Natural killer cell (primary cell): ENCODE measurements at regions not wholly inside any gene's neighbourhood (a gene's known extent, or its start where the extent isn't known, plus 50 kb on each side); places are given as distances from the start of the nearest gene placed in this dataset.
"Not testable (repeated sequence)": the region's sequence is repeated elsewhere in the genome, so short reads cannot be mapped to it uniquely, and the experiment has no call there.

Source experiments
- ATAC-seq, 3 donors: fragments of 150-1000 bp in 2 of 3; fragments of 200-7000 bp in 1 of 3; cut with Tn5 transposase; 1 replicate in 1 of 3; 2 replicates in 2 of 3; pipeline ENCODE4 v1.10.0; 2021; ENCODE audit warnings: mild to moderate bottlenecking in 2 of 3, moderate library complexity in 2 of 3
- DNase-seq, 2 donors: peaks; one replicate each; pipeline versions ENCODE4 v3.0.0 to v3.0.0-alpha.2; 2013 to 2021; ENCODE audit warnings: mixed read lengths in 1 of 2
- H3K27ac ChIP-seq: one replicate; pipeline ENCODE4 v1.5.1; 2013; ENCODE audit warnings: mild to moderate bottlenecking, low read length
- H3K27me3 ChIP-seq: one replicate; pipeline ENCODE4 v1.6.1; 2013; ENCODE audit warnings: low read length; ENCODE audit not compliant: control insufficient read depth, insufficient read depth
- H3K36me3 ChIP-seq: one replicate; pipeline ENCODE4 v1.6.1; 2013; ENCODE audit warnings: low read length; ENCODE audit not compliant: control insufficient read depth, insufficient read depth
- H3K4me1 ChIP-seq: one replicate; pipeline ENCODE4 v1.6.1; 2013; ENCODE audit warnings: low read length; ENCODE audit not compliant: control insufficient read depth, insufficient read depth
- H3K4me3 ChIP-seq: one replicate; pipeline ENCODE4 v1.5.1; 2013; ENCODE audit warnings: low read length
- H3K9me3 ChIP-seq: one replicate; pipeline ENCODE4 v1.6.1; 2013; ENCODE audit warnings: low read length; ENCODE audit not compliant: control insufficient read depth, insufficient read depth
- H3K27ac Mint-ChIP-seq, 2 donors: one replicate each; pipeline ENCODE4 v1.8.0; 2022; ENCODE audit warnings: mild to moderate bottlenecking in 2 of 2, mixed read lengths in 2 of 2, moderate library complexity in 1 of 2
- H3K27me3 Mint-ChIP-seq, 2 donors: one replicate each; pipeline ENCODE4 v1.8.0; 2022; ENCODE audit warnings: low read depth in 2 of 2, mixed read lengths in 2 of 2
- H3K36me3 Mint-ChIP-seq: one replicate; pipeline ENCODE4 v1.8.0; 2022; ENCODE audit warnings: mixed read lengths
- H3K4me1 Mint-ChIP-seq, 2 donors: one replicate each; pipeline ENCODE4 v1.8.0; 2022; ENCODE audit warnings: mixed read lengths in 2 of 2
- H3K4me3 Mint-ChIP-seq: one replicate; pipeline ENCODE4 v1.8.0; 2022; ENCODE audit warnings: mild to moderate bottlenecking, moderate library complexity, mixed read lengths
- H3K9me3 Mint-ChIP-seq, 2 donors: one replicate each; pipeline ENCODE4 v1.8.0; 2022; ENCODE audit warnings: mixed read lengths in 2 of 2
- CTCF ChIP-seq: fragments of 200-600 bp; IDR thresholded peaks from one replicate; pipeline ENCODE4 v1.8.0; 2022; ENCODE audit warnings: antibody characterized with exemption
- WGBS: methylation state at CpG from one replicate; pipeline ENCODE4 v1.1.7; 2013; ENCODE audit warnings: missing lambda C conversion rate; ENCODE audit not compliant: insufficient coverage; 5-methylcytosine and 5-hydroxymethylcytosine counted together
- intact Hi-C: fragments of 100-400 bp; cut with micrococcal nuclease; formaldehyde crosslinking; loops from one replicate; pipeline ENCODE4 v1.14.2; 2022

DNA sequence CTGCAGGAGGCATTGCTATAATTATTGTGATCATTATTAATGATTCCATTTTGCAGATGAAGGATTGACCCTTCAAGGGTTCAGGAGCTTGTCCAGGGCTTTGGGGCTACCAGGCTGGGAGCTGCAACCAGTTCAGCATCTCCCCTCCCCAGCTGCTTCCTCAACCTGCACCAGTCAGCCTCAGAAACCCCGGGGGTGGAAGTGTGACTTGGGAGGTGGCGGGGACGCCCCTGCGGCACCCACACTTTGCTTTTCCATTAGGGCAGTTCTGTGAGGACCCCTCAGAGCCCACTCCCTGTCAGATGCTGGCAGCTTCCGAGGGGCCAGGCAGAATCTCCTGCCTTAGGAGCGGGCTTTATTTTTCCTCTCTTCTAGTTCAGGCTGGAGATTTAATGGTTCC is 85.6 kb downstream of the OLFM1 start:
- Mint-ChIP-seq H3K27me3 (no peaks in the 10 kb centered on the region), H3K4me1 (no peaks in the 10 kb centered on the region), H3K27ac (no peak overlapping the region), H3K4me3 (no peak overlapping the region), H3K9me3 (no peaks in the 10 kb centered on the region), H3K36me3 (no peaks in the 10 kb centered on the region)
- Histone ChIP-seq H3K4me1 (no peaks in the 10 kb centered on the region), H3K27ac (no peak overlapping the region), H3K36me3 (no peaks in the 10 kb centered on the region), H3K27me3 (no peaks in the 10 kb centered on the region), H3K4me3 (no peak overlapping the region), H3K9me3 (no peaks in the 10 kb centered on the region)
- 87% methylated on average over 6 of the region's 6 CpGs for WGBS
- no peak for TF ChIP-seq CTCF
- DNase-seq (no peak), ATAC-seq (no peak)
- intact Hi-C loops = no loop called here

- no peaks in the 10 kb centered on the region for H3K9me3 Mint-ChIP-seq
- H3K27me3 Mint-ChIP-seq = no peaks in the 10 kb centered on the region
- WGBS = 73% methylated on average over 6 of the region's 6 CpGs
- H3K27ac Mint-ChIP-seq = no peak overlapping the region
- no peaks in the 10 kb centered on the region for H3K4me1 Mint-ChIP-seq
- H3K36me3 ChIP-seq = no peaks in the 10 kb centered on the region
- no peaks in the 10 kb centered on the region for H3K27me3 ChIP-seq
- DNase-seq = no peak
- intact Hi-C loops = no loop called here
- no peak overlapping the region for H3K4me3 ChIP-seq
- H3K27ac ChIP-seq = no peak overlapping the region
- no peaks in the 10 kb centered on the region for H3K36me3 Mint-ChIP-seq
- TF ChIP-seq CTCF = no peak
- H3K4me3 Mint-ChIP-seq = no peak overlapping the region
- H3K4me1 ChIP-seq = no peaks in the 10 kb centered on the region
- H3K9me3 ChIP-seq = no peaks in the 10 kb centered on the region
- ATAC-seq = no peak
These were observed 86.8 kb downstream of the OLFM1 start for GRCh38 chr9:135174248-135174647.

DNA sequence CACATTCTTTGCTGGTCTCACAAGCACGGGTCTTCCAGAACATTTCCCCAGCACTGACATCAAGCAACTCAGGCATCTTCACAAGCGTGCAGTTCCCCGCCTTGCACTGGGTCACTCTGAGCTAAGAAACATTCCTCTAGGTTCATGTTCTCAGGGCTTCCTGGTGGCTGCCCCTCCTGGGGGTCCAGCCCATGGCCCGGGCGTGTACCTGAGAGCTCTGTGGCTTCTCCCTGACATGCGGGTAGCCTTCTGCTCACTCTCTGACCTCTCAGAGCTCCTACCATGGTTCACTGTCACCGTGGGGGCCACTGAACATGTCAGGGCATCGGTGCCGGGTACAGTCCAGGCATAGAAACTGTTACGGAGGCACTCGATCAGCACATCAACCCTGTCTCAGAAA is 87.5 kb downstream of the OLFM1 start:
- Histone ChIP-seq H3K27me3 (no peaks in the 10 kb centered on the region), H3K4me3 (no peak overlapping the region), H3K4me1 (no peaks in the 10 kb centered on the region), H3K36me3 (no peaks in the 10 kb centered on the region), H3K9me3 (no peaks in the 10 kb centered on the region), H3K27ac (no peak overlapping the region)
- H3K36me3 Mint-ChIP-seq = no peaks in the 10 kb centered on the region
- no peaks in the 10 kb centered on the region for H3K27me3 Mint-ChIP-seq
- H3K27ac Mint-ChIP-seq = no peak overlapping the region
- no peaks in the 10 kb centered on the region for H3K4me1 Mint-ChIP-seq
- DNase-seq (no peak), ATAC-seq (no peak)
- no peaks in the 10 kb centered on the region for H3K9me3 Mint-ChIP-seq
- no peak overlapping the region for H3K4me3 Mint-ChIP-seq
- intact Hi-C loops = no loop called here
- 77% methylated on average over 11 of the region's 11 CpGs for WGBS
- no peak for TF ChIP-seq CTCF

GRCh38 chr9:135176284-135176683 is 88.8 kb downstream of the OLFM1 start:
- Histone ChIP-seq H3K4me3 (no peak overlapping the region), H3K36me3 (no peaks in the 10 kb centered on the region), H3K9me3 (no peaks in the 10 kb centered on the region), H3K27me3 (no peaks in the 10 kb centered on the region), H3K27ac (no peak overlapping the region), H3K4me1 (no peaks in the 10 kb centered on the region)
- Mint-ChIP-seq H3K36me3 (no peaks in the 10 kb centered on the region), H3K27me3 (no peaks in the 10 kb centered on the region), H3K27ac (no peak overlapping the region), H3K4me3 (no peak overlapping the region), H3K9me3 (no peaks in the 10 kb centered on the region), H3K4me1 (no peaks in the 10 kb centered on the region)
- no peak for ATAC-seq
- intact Hi-C loops = no loop called here
- DNase-seq = no peak
- 83% methylated on average over 20 of the region's 20 CpGs for WGBS
- TF ChIP-seq CTCF = no peak

- intact Hi-C loops, H3K36me3 ChIP-seq, H3K36me3 Mint-ChIP-seq, H3K27ac Mint-ChIP-seq, H3K27ac ChIP-seq, H3K27me3 ChIP-seq, DNase-seq, H3K4me3 Mint-ChIP-seq, H3K4me1 ChIP-seq, H3K9me3 ChIP-seq, H3K4me3 ChIP-seq, H3K9me3 Mint-ChIP-seq, H3K4me1 Mint-ChIP-seq, ATAC-seq, H3K27me3 Mint-ChIP-seq: not testable (repeated sequence)
- 59% methylated on average over 2 of the region's 2 CpGs for WGBS
These were observed 90.1 kb downstream of the OLFM1 start for GRCh38 chr9:135177562-135177961.
